Liver (tissue), 2 donors: ENCODE measurements at regions not wholly inside any gene's neighbourhood (a gene's known extent, or its start where the extent isn't known, plus 50 kb on each side); places are given as distances from the start of the nearest gene placed in this dataset.

Experiments
- CTCF ChIP-seq: fragments of 150-350 bp; IDR thresholded peaks from 2 replicates; pipeline ENCODE4 v1.5.1; 2017; ENCODE audit warnings: improper control_type of control experiment, low read depth, low read length; ENCODE audit not compliant: missing input control
- FOXA1 ChIP-seq: IDR thresholded peaks from 2 replicates; pipeline ENCODE4 v1.6.1; 2016; ENCODE audit warnings: antibody characterized with exemption
- MAX ChIP-seq: IDR thresholded peaks from 2 replicates; pipeline ENCODE4 v1.6.1; 2016; ENCODE audit warnings: antibody characterized with exemption
- REST ChIP-seq: IDR thresholded peaks from 2 replicates; pipeline ENCODE4 v1.6.1; 2016; ENCODE audit warnings: antibody characterized with exemption, mild to moderate bottlenecking
- donor health status: healthy.

GRCh38 chr4:53647547-53647946 is 56.3 kb upstream of the LNX1 start:
- TF ChIP-seq CTCF: no peak
- TF ChIP-seq MAX: no peak
- TF ChIP-seq FOXA1: no peak
- no peak for TF ChIP-seq REST
